CD14-positive monocyte (primary cell): ENCODE measurements at regions not wholly inside any gene's neighbourhood (a gene's known extent, or its start where the extent isn't known, plus 50 kb on each side); places are given as distances from the start of the nearest gene placed in this dataset.

ENCODE experiments used
- DNase-seq, 3 donors: peaks; one replicate each; pipeline ENCODE4 v3.0.0-alpha.2; 2011 to 2022
- H2AFZ ChIP-seq: 2 replicates; pipeline ENCODE4 v1.6.0; 2012; ENCODE audit warnings: mild to moderate bottlenecking, low read depth, low read length, inconsistent platforms; ENCODE audit not compliant: insufficient read depth, poor library complexity, severe bottlenecking
- H3K27ac ChIP-seq, 2 donors: 1 replicate in 1 of 2; 2 replicates in 1 of 2; pipeline ENCODE4 v1.5.1; 2012 to 2013; ENCODE audit warnings: low read length in 2 of 2, control low read depth in 1 of 2, inconsistent platforms in 1 of 2, low read depth in 1 of 2, mild to moderate bottlenecking in 1 of 2
- H3K27me3 ChIP-seq, 2 donors: one replicate each; pipeline versions ENCODE4 v1.6.0 to v1.6.1; 2011 to 2013; ENCODE audit warnings: low read length in 2 of 2; ENCODE audit not compliant: control insufficient read depth in 2 of 2, insufficient read depth in 2 of 2
- H3K36me3 ChIP-seq, 2 donors: replicated peaks in 1 of 2; 1 replicate in 1 of 2; 2 replicates in 1 of 2; pipeline versions ENCODE4 v1.5.1 to v1.6.1; 2012 to 2013; ENCODE audit warnings: low read length in 2 of 2, control low read depth in 1 of 2, inconsistent platforms in 1 of 2, mild to moderate bottlenecking in 1 of 2; ENCODE audit not compliant: insufficient read depth in 2 of 2, control insufficient read depth in 1 of 2
- H3K4me1 ChIP-seq, 2 donors: 1 replicate in 1 of 2; 2 replicates in 1 of 2; pipeline versions ENCODE4 v1.5.1 to v1.6.1; 2012 to 2013; ENCODE audit warnings: low read length in 2 of 2, control low read depth in 1 of 2, inconsistent platforms in 1 of 2, mild to moderate bottlenecking in 1 of 2, moderate library complexity in 1 of 2; ENCODE audit not compliant: insufficient read depth in 2 of 2, control insufficient read depth in 1 of 2
- H3K4me2 ChIP-seq: replicated peaks from 2 replicates; pipeline ENCODE3; 2012; ENCODE audit warnings: low read length, moderate library complexity, mild to moderate bottlenecking; ENCODE audit not compliant: poor library complexity, severe bottlenecking; ENCODE audit errors: extremely low read depth
- H3K4me3 ChIP-seq, 3 experiments: fragments of 200-600 bp in 1 of 3; sonication (generic) in 1 of 3; replicated peaks in 1 of 3; 1 replicate in 2 of 3; 2 replicates in 1 of 3; pipeline ENCODE4 v1.5.1; 2011 to 2013; ENCODE audit warnings: low read length in 3 of 3, mild to moderate bottlenecking in 3 of 3, control low read depth in 2 of 3, low read depth in 2 of 3, inconsistent platforms in 1 of 3, moderate library complexity in 1 of 3
- H3K79me2 ChIP-seq: 2 replicates; pipeline ENCODE4 v1.6.0; 2012; ENCODE audit warnings: mild to moderate bottlenecking, control low read depth, inconsistent platforms, low read length, moderate library complexity; ENCODE audit not compliant: insufficient read depth
- H3K9ac ChIP-seq: 2 replicates; pipeline ENCODE4 v1.6.0; 2017; ENCODE audit warnings: low read length, mild to moderate bottlenecking; ENCODE audit not compliant: insufficient read depth, poor library complexity, severe bottlenecking
- H3K9me3 ChIP-seq, 2 donors: replicated peaks in 1 of 2; 1 replicate in 1 of 2; 2 replicates in 1 of 2; pipeline versions ENCODE4 v1.5.1 to v1.6.1; 2012 to 2013; ENCODE audit warnings: low read length in 2 of 2, control low read depth in 1 of 2; ENCODE audit not compliant: control insufficient read depth in 1 of 2, insufficient read depth in 1 of 2
- H4K20me1 ChIP-seq: 2 replicates; pipeline ENCODE4 v1.6.0; 2012; ENCODE audit warnings: mild to moderate bottlenecking, low read length, control low read depth, moderate library complexity; ENCODE audit not compliant: insufficient read depth
- H3K27ac Mint-ChIP-seq, 7 donors: one replicate each; pipeline ENCODE4 v1.8.0; 2020; ENCODE audit warnings: mild to moderate bottlenecking in 7 of 7, mixed read lengths in 7 of 7, moderate library complexity in 6 of 7, inconsistent platforms in 2 of 7
- H3K27me3 Mint-ChIP-seq, 3 donors: one replicate each; pipeline ENCODE4 v1.8.0; 2021 to 2022; ENCODE audit warnings: low read depth in 3 of 3, mild to moderate bottlenecking in 3 of 3, mixed read lengths in 3 of 3, moderate library complexity in 3 of 3, inconsistent platforms in 1 of 3
- H3K36me3 Mint-ChIP-seq, 2 donors: one replicate each; pipeline ENCODE4 v1.8.0; 2020; ENCODE audit warnings: mixed read lengths in 2 of 2, inconsistent platforms in 1 of 2, mild to moderate bottlenecking in 1 of 2
- H3K4me1 Mint-ChIP-seq: one replicate; pipeline ENCODE4 v1.8.0; 2020; ENCODE audit warnings: mild to moderate bottlenecking, mixed read lengths
- H3K4me3 Mint-ChIP-seq, 2 donors: one replicate each; pipeline ENCODE4 v1.8.0; 2020; ENCODE audit warnings: mild to moderate bottlenecking in 2 of 2, mixed read lengths in 2 of 2, moderate library complexity in 1 of 2
- H3K9me3 Mint-ChIP-seq, 7 donors: one replicate each; pipeline ENCODE4 v1.8.0; 2020 to 2022; ENCODE audit warnings: mixed read lengths in 7 of 7, mild to moderate bottlenecking in 6 of 7, moderate library complexity in 6 of 7, inconsistent platforms in 2 of 7
- CTCF ChIP-seq: fragments of 200-600 bp; IDR thresholded peaks from one replicate; pipeline ENCODE4 v1.8.0; 2022; ENCODE audit warnings: antibody characterized with exemption, mild to moderate bottlenecking
- WGBS: methylation state at CpG from one replicate; pipeline ENCODE4 v1.1.5; 2013; ENCODE audit warnings: missing lambda C conversion rate; ENCODE audit not compliant: insufficient coverage; 5-methylcytosine and 5-hydroxymethylcytosine counted together
- intact Hi-C, 2 donors: fragments of 100-400 bp; cut with micrococcal nuclease; formaldehyde crosslinking; loops; one replicate each; pipeline versions ENCODE4 v1.15.0 to v1.15.1; 2023

- intact Hi-C loops = no loop called here
- no peaks in the 10 kb centered on the region for H3K4me1 Mint-ChIP-seq
- Histone ChIP-seq H3K79me2 (no peaks in the 10 kb centered on the region), H3K4me2 (no peak overlapping the region), H4K20me1 (no peaks in the 10 kb centered on the region), H3K4me1 (no peaks in the 10 kb centered on the region), H3K9ac (no peak overlapping the region), H3K36me3 (no peaks in the 10 kb centered on the region), H3K27ac (no peak overlapping the region), H3K27me3 (no peaks in the 10 kb centered on the region), H2AFZ (no peak overlapping the region), H3K9me3 (no peaks in the 10 kb centered on the region), H3K4me3 (no peak overlapping the region)
- H3K27me3 Mint-ChIP-seq = no peaks in the 10 kb centered on the region
- H3K36me3 Mint-ChIP-seq = no peaks in the 10 kb centered on the region
- no peak for TF ChIP-seq CTCF
- H3K4me3 Mint-ChIP-seq = no peak overlapping the region
- WGBS = 63% methylated on average over 2 of the region's 3 CpGs
- H3K27ac Mint-ChIP-seq = no peak overlapping the region
- peaks cover 0 to 4% (median 0%) of the 10 kb centered on the region in 7 donors for H3K9me3 Mint-ChIP-seq
- no peak for DNase-seq
Observed at GRCh38 chr18:32879497-32879896, 106.7 kb upstream of the KLHL14 start.

GRCh38 chr18:32878436-32878835 lies 105.6 kb upstream of the KLHL14 start:
- Histone ChIP-seq H3K9ac (no peak overlapping the region), H3K36me3 (no peaks in the 10 kb centered on the region), H4K20me1 (no peaks in the 10 kb centered on the region), H3K27me3 (no peaks in the 10 kb centered on the region), H3K27ac (no peak overlapping the region), H3K9me3 (no peaks in the 10 kb centered on the region), H3K4me3 (no peak overlapping the region), H2AFZ (no peak overlapping the region), H3K4me1 (no peaks in the 10 kb centered on the region), H3K4me2 (no peak overlapping the region), H3K79me2 (no peaks in the 10 kb centered on the region)
- H3K4me3 Mint-ChIP-seq = no peak overlapping the region
- H3K27me3 Mint-ChIP-seq = no peaks in the 10 kb centered on the region
- H3K9me3 Mint-ChIP-seq = peaks cover 0 to 4% (median 2%) of the 10 kb centered on the region in 7 donors
- intact Hi-C loops = no loop called here
- no peak for TF ChIP-seq CTCF
- no peak for DNase-seq
- H3K27ac Mint-ChIP-seq = peak overlapping the region in 1 of 7 donors; percentile 52
- H3K4me1 Mint-ChIP-seq = no peaks in the 10 kb centered on the region
- WGBS = 100% methylated on average over 1 of the region's 2 CpGs
- H3K36me3 Mint-ChIP-seq = no peaks in the 10 kb centered on the region
